Adrenal gland (tissue), 9 donors: ENCODE measurements at regions not wholly inside any gene's neighbourhood (a gene's known extent, or its start where the extent isn't known, plus 50 kb on each side); places are given as distances from the start of the nearest gene placed in this dataset.

Experiments used
- DNase-seq, 7 donors: peaks; one replicate each; pipeline ENCODE4 v3.0.0-alpha.2; 2019 to 2020
- H3K27ac ChIP-seq, 5 donors: fragments of 200-600 bp; sonication (generic) in 4 of 5; 1 replicate in 3 of 5; 2 replicates in 2 of 5; pipeline versions ENCODE4 v1.5.1 to v1.8.0; 2016 to 2020; ENCODE audit warnings: mild to moderate bottlenecking in 1 of 5
- H3K27me3 ChIP-seq: fragments of 200-600 bp; 2 replicates; pipeline ENCODE4 v1.8.0; 2021
- H3K36me3 ChIP-seq, 2 donors: fragments of 200-600 bp; replicated peaks in 1 of 2; 1 replicate in 1 of 2; 2 replicates in 1 of 2; pipeline versions ENCODE4 v1.5.1 to v1.8.0; 2018 to 2022
- H3K4me1 ChIP-seq, 2 donors: fragments of 200-600 bp; replicated peaks in 1 of 2; 1 replicate in 1 of 2; 2 replicates in 1 of 2; pipeline versions ENCODE4 v1.5.1 to v1.8.0; 2018 to 2021
- H3K4me3 ChIP-seq, 4 donors: fragments of 200-600 bp; sonication (generic) in 3 of 4; one replicate each; pipeline ENCODE4 v1.5.1; 2016 to 2018
- H3K9me3 ChIP-seq, 3 donors: fragments of 200-600 bp; sonication (generic) in 1 of 3; replicated peaks in 1 of 3; 1 replicate in 2 of 3; 2 replicates in 1 of 3; pipeline versions ENCODE4 v1.5.1 to v1.8.0; 2016 to 2021
- CTCF ChIP-seq, 6 experiments: fragments of 450-650 bp in 4 of 6; fragments of 200-600 bp in 2 of 6; sonication (generic) in 1 of 6; IDR thresholded peaks; 1 replicate in 5 of 6; 2 replicates in 1 of 6; pipeline versions ENCODE4 v1.5.1 to v1.8.0; 2016 to 2021; ENCODE audit warnings: antibody characterized with exemption in 6 of 6, mild to moderate bottlenecking in 2 of 6, moderate library complexity in 1 of 6
- POLR2A ChIP-seq, 2 donors: fragments of 450-650 bp; IDR thresholded peaks; one replicate each; pipeline ENCODE4 v1.6.1; 2017; ENCODE audit warnings: antibody characterized with exemption in 2 of 2, mild to moderate bottlenecking in 2 of 2, moderate library complexity in 1 of 2
- WGBS, 4 donors: extraction: QIAGEN DNeasy Blood & Tissue Kit in 2 of 4; methylation state at CpG; one replicate each; pipeline versions ENCODE4 v1.1.5 to v1.1.7; 2013 to 2017; 5-methylcytosine and 5-hydroxymethylcytosine counted together
- intact Hi-C, 2 donors: fragments of 100-400 bp; cut with DNase I; formaldehyde crosslinking; loops; one replicate each; pipeline versions ENCODE4 v1.14.1 to v1.15.0; 2022 to 2023
- donor health status: healthy with polysubstance abuse.
- donor health status: Bipolar disorder and iron deficiency.
- donor health status: DM: yes; HTN: yes; CAD: no.
- donor health status: DM: no; HTN: no; CAD: no.
- donor health status: DM: no; HTN: no; CAD: no.

DNA sequence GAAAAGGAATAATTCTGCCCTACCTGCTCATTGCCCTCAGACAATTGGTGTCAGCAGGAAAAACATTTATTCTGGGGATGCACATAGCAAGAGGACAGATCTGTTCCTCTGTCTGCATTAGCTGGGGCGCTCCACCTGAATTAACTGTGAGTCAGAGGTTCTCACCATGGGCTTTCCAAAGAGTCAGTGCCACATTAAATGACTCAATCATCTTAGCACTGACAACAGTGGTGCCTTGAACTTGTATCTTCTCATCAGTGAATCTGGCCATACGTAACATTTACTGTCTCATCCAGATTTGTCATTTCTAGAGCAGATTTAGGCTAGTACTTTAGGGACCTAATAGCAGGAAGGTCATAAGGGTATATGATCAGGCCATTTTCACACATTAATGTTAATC is 358.1 kb upstream of the CRIM1 start:
- TF ChIP-seq CTCF (IDR thresholded peaks at IDR 0.05) (no peak), POLR2A (IDR thresholded peaks at IDR 0.05) (no peak)
- H3K9me3 ChIP-seq, result no peaks in the 10 kb centered on the region
- intact Hi-C loops, result no loop called here
- no peaks in the 10 kb centered on the region for H3K4me1 ChIP-seq
- H3K4me3 ChIP-seq, result no peak overlapping the region
- H3K36me3 ChIP-seq, result no peaks in the 10 kb centered on the region
- WGBS, 4 donors, result 72 to 87% (median 74%) methylated on average over 2 of the region's 2 CpGs
- H3K27me3 ChIP-seq, result no peaks in the 10 kb centered on the region
- DNase-seq, result no peak
- H3K27ac ChIP-seq, result no peak overlapping the region

GRCh38 chr2:35989503-35989902 is 366.1 kb upstream of the CRIM1 start:
- H3K9me3 ChIP-seq, result no peaks in the 10 kb centered on the region
- no peak overlapping the region for H3K27ac ChIP-seq
- DNase-seq, result no peak
- no peak overlapping the region for H3K4me3 ChIP-seq
- H3K4me1 ChIP-seq, result no peaks in the 10 kb centered on the region
- no peak for TF ChIP-seq CTCF (IDR thresholded peaks at IDR 0.05)
- no peak for TF ChIP-seq POLR2A (IDR thresholded peaks at IDR 0.05)
- H3K27me3 ChIP-seq, result no peaks in the 10 kb centered on the region
- intact Hi-C loops, result no loop called here
- 45 to 59% (median 55%) methylated on average over 4 of the region's 4 CpGs for WGBS, 4 donors
- no peaks in the 10 kb centered on the region for H3K36me3 ChIP-seq

- intact Hi-C loops, result no loop called here
- H3K27ac ChIP-seq, result no peak overlapping the region
- H3K4me1 ChIP-seq, result no peaks in the 10 kb centered on the region
- no peaks in the 10 kb centered on the region for H3K27me3 ChIP-seq
- H3K9me3 ChIP-seq, result no peaks in the 10 kb centered on the region
- DNase-seq, result no peak
- H3K36me3 ChIP-seq, result no peaks in the 10 kb centered on the region
- no peak overlapping the region for H3K4me3 ChIP-seq
- TF ChIP-seq CTCF (IDR thresholded peaks at IDR 0.05), result no peak
- no peak for TF ChIP-seq POLR2A (IDR thresholded peaks at IDR 0.05)
These were observed 366.5 kb upstream of the CRIM1 start for GRCh38 chr2:35989040-35989439.

GRCh38 chr2:35986871-35987270 is 368.7 kb upstream of the CRIM1 start:
- 61 to 85% (median 67%) methylated on average over 2 of the region's 2 CpGs for WGBS, 4 donors
- no peaks in the 10 kb centered on the region for H3K4me1 ChIP-seq

More at GRCh38 chr2:35986871-35987270, 368.7 kb upstream of the CRIM1 start:
- Histone ChIP-seq H3K9me3 (no peaks in the 10 kb centered on the region), H3K4me3 (no peak overlapping the region), H3K36me3 (no peaks in the 10 kb centered on the region), H3K27ac (no peak overlapping the region), H3K27me3 (no peaks in the 10 kb centered on the region)
- intact Hi-C loops, result no loop called here
- TF ChIP-seq POLR2A (IDR thresholded peaks at IDR 0.05) (no peak), CTCF (IDR thresholded peaks at IDR 0.05) (no peak)
- DNase-seq, result no peak
